NCI-H1092 treated with DMSO at 0.1 percent for 48 hours (cell line): ENCODE measurements at regions not wholly inside any gene's neighbourhood (a gene's known extent, or its start where the extent isn't known, plus 50 kb on each side); places are given as distances from the start of the nearest gene placed in this dataset.

Experiments used
- DNase-seq: peaks from one replicate; lab custom pipeline; 2025; lab: John Stamatoyannopoulos, UW

- no peak for DNase-seq
Observed at GRCh38 chr1:30360281-30360680, 363.1 kb downstream of the MATN1 start.

GRCh38 chr1:30359539-30360220 is 363.7 kb downstream of the MATN1 start:
- DNase-seq: peak; percentile 37

- DNase-seq: no peak
Observed at GRCh38 chr1:30358500-30358899, 364.9 kb downstream of the MATN1 start.

GRCh38 chr1:30356839-30357238 is 366.5 kb downstream of the MATN1 start:
- DNase-seq: no peak

GRCh38 chr1:30354410-30354809 is 369.0 kb downstream of the MATN1 start:
- DNase-seq: no peak

- DNase-seq: peak; percentile 39
Observed at GRCh38 chr1:30353637-30354036, 369.7 kb downstream of the MATN1 start.

- DNase-seq: no peak
Observed at GRCh38 chr1:30348147-30348546, 375.2 kb downstream of the MATN1 start.

GRCh38 chr1:30345491-30346130 is 377.8 kb downstream of the MATN1 start:
- peak; percentile 67 for DNase-seq

- no peak for DNase-seq
Observed at GRCh38 chr1:30343562-30343961, 379.8 kb downstream of the MATN1 start.

- no peak for DNase-seq
Observed at GRCh38 chr1:30342535-30343141, 380.7 kb downstream of the MATN1 start.

GRCh38 chr1:30340934-30341333 is 382.5 kb downstream of the MATN1 start:
- no peak for DNase-seq

- DNase-seq: no peak
Observed at GRCh38 chr1:30339866-30340265, 383.5 kb downstream of the MATN1 start.

GRCh38 chr1:30338765-30339164 is 384.6 kb downstream of the MATN1 start:
- no peak for DNase-seq

GRCh38 chr1:30337324-30337620 is 386.1 kb downstream of the MATN1 start:
- peak; percentile 64 for DNase-seq

- DNase-seq: peak; percentile 62
Observed at GRCh38 chr1:30336550-30337323, 386.6 kb downstream of the MATN1 start.

- DNase-seq: peak; percentile 21
Observed at GRCh38 chr1:30335997-30336390, 387.4 kb downstream of the MATN1 start.

GRCh38 chr1:30335389-30335996 is 387.9 kb downstream of the MATN1 start:
- no peak for DNase-seq

GRCh38 chr1:30334767-30335166 is 388.6 kb downstream of the MATN1 start:
- no peak for DNase-seq

GRCh38 chr1:30332116-30333094 is 391.0 kb downstream of the MATN1 start:
- DNase-seq: no peak

- DNase-seq: no peak
Observed at GRCh38 chr1:30331415-30332065, 391.8 kb downstream of the MATN1 start.

- DNase-seq: no peak
Observed at GRCh38 chr1:30330644-30331043, 392.7 kb downstream of the MATN1 start.
